ENCODE measurements at regions not wholly inside any gene's neighbourhood (a gene's known extent, or its start where the extent isn't known, plus 50 kb on each side); places are given as distances from the start of the nearest gene placed in this dataset.
"Not testable (repeated sequence)": the region's sequence is repeated elsewhere in the genome, so short reads cannot be mapped to it uniquely, and the experiment has no call there.

- DNase-seq: peak; percentile 42
Measured at GRCh38 chr2:242031481-242032019, 162.0 kb downstream of the RTP5 start.

GRCh38 chr2:242032780-242033656 lies 163.5 kb downstream of the RTP5 start:
- DNase-seq: no peak

GRCh38 chr2:242034138-242034537 lies 164.6 kb downstream of the RTP5 start:
- no peak for DNase-seq

DNA sequence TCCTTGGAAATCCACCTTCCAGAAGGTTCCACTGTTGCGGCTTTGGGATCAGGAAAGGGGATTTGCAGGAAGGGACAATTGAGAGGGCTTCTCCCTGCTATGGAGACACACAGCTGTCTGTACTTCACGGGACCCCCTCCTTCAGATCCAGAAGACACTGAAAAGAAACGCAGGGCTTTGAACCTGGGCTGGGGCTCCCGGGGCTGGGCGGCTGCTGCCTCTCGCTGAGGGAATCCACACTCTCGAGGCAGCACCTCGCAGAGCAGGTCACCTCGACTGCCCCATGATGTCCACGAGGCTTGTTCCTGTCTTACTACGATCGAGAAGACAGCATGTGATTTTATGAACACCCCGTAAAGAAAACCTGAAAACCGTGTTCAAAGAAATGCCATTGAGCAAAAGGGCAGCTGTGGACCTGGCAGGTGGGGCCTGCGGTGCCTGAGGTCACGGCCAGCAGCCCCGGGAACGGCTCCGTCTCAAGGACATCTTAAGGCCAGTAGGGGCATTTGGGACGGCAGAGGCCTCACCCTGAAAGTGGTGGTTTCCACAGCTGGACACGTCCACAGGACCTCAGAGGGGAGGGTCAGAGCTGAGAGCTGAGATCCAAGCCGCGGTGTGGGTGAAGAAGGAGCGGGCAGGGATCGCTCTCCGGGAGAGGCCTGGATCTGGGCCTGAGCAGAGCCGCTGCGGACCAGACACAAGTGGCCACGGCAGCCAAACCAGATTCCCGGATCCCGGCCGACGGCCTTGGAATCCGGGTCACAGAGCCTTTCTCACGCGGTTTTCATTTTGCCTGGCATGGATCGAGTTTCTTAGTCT lies 165.7 kb downstream of the RTP5 start:
- no peak for DNase-seq

- no peak for DNase-seq
Measured at GRCh38 chr2:242035858-242036652, 166.5 kb downstream of the RTP5 start.

DNA sequence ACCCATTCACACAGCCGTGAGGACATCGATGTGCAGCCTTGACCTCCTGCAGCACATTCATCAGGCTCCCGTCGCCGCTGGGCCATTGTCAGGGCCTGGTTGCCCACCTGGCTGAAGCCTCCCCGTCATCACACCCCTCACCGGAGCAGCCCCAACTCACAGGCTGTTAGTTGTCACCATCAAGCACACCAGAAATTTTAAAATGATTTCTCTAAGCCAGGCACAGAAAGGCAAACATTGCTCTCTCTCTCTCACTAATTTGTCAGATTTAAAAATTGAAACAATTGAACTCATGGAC lies 167.1 kb downstream of the RTP5 start:
- DNase-seq: no peak

DNA sequence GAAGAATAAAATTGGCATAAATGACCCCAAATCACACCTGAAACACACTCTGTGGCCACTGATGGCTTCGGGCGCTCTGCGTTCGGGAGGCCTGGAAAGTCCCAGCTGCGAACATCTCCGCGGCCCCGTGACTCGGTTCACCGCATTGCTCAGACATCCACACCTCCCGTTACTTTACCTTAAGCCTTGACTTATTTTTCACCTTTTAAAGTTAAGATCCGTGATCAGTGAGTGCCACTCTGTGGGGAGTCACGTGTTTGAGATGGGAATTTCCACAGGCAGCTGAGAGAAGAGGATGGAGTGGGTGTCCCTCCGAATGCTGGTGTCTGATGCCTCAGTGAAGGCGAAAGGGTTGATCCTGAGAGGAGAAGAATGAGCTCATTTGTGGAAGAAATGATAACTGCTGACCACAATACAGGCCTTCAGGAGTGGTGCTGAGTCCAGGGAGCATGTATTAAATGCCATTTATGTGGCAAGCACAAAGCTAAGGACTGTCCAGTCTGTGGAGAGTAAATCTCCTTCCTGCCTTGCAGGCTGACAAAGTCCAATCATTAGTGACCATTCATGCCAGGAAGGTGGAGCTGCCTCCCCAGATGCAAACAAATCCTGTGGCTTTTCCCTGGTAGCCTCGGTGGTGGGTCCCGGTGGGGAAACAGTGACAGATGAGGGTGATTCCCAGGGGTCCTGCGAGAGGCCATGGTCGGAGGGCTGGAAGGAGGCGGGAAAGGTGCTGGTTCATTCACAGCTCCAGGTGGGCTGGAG lies 168.8 kb downstream of the RTP5 start:
- no peak for DNase-seq

GRCh38 chr2:242038928-242039341 lies 169.4 kb downstream of the RTP5 start:
- no peak for DNase-seq

GRCh38 chr2:242040303-242040655 lies 170.8 kb downstream of the RTP5 start:
- no peak for DNase-seq

- DNase-seq: no peak
Measured at GRCh38 chr2:242040681-242041080, 171.2 kb downstream of the RTP5 start.

GRCh38 chr2:242041816-242042215 lies 172.3 kb downstream of the RTP5 start:
- no peak for DNase-seq

GRCh38 chr2:242043538-242044312 lies 174.2 kb downstream of the RTP5 start:
- no peak for DNase-seq

DNA sequence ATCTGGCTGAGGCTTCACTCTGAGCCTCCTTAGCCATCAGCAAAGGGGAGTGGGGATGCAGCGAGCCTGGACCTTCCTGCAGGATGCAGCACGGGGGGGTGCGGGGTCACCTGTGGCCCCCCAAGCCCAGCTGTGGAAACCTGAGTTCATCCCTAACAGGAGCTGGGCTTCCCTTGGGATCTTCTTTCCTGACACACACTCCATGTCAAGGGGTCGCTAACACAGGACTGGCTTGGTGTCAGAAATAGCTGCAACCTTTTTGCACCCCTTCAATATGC lies 174.7 kb downstream of the RTP5 start:
- no peak for DNase-seq

DNA sequence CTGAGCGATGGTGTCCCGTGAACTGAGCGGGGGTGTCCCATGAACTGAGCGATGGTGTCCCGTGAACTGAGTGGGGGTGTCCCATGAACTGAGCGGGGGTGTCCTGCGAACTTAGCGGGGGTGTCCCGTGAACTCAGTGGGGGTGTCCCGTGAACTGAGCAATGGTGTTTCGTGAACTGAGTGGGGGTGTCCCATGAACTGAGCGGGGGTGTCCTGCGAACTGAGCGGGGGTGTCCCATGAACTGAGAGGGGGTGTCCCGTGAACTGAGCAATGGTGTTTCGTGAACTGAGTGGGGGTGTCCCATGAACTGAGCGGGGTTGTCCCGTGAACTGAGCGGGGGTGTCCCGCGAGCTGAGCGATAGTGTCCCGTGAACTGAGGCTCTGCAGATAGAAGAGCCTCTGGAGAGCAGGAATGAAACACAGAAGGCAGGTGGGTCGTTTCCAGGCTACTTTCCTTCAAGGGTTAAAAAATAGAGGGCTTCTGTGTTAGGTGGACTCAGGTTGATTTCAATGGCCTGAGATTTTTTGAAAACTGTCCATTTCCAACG lies 176.1 kb downstream of the RTP5 start:
- DNase-seq: not testable (repeated sequence)

GRCh38 chr2:242046206-242046826 lies 176.8 kb downstream of the RTP5 start:
- no peak for DNase-seq

GRCh38 chr2:242047963-242048362 lies 178.4 kb downstream of the RTP5 start:
- no peak for DNase-seq

GRCh38 chr2:242048479-242048878 lies 178.9 kb downstream of the RTP5 start:
- DNase-seq: no peak

DNA sequence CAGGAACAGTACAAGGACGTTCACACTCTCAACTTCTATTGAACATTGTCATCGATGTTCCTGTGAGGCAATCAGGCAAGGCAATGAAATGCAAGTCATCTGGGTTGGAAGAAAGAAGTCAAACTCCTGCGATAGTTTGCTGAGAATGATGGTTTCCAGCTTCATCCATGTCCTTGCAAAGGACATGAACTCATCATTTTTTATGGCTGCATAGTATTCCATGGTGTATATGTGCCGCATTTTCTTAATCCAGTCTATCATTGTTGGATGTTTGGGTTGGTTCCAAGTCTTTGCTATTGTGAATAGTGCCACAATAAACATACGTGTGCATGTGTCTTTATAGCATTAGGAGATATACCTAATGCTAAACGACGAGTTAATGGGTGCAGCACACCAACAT lies 180.0 kb downstream of the RTP5 start:
- not testable (repeated sequence) for DNase-seq

DNA sequence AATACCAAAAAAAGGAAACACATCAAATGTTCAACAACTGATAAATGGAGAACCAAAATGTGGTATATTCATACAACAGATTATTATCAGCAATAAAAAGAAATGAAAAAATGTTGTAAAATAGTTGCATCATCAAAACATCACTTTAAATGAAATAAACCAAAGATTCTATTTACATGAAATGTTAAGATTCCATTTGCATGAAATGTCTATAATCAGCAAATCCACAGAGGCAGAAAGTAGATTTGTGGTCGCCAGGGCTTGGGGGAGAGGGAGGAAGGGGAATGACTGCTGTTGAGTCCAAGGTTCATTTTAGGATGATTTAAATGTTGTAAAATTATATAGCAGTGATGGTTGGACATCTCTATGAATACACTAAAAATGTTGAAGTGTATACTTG lies 181.9 kb downstream of the RTP5 start:
- no peak for DNase-seq

GRCh38 chr2:242052421-242052820 lies 182.9 kb downstream of the RTP5 start:
- no peak for DNase-seq

DNA sequence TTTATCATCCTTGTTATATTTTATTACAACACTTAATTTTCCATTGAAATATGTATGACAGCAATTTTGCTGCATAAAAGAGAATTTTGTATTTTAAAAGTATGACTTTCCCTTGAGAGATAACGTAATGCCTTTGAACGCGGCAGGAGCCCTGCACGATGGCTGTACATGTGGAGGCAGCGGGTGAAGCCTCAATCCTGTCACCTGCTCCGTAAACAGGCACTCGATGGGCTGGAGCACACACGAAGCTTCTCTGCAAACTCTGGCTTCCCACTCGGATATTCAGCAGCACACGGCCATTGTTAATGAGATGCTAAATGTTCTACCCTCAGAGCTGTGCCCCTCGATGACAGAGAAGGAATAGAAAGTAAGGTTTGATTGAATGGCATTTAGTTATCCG lies 184.4 kb downstream of the RTP5 start:
- no peak for DNase-seq

Data from activated T-cell treated with anti-CD3 and anti-CD28 coated beads for 4 hours (primary cell).